AG08395 (cell line): ENCODE measurements at regions not wholly inside any gene's neighbourhood (a gene's known extent, or its start where the extent isn't known, plus 50 kb on each side); places are given as distances from the start of the nearest gene placed in this dataset.
"Not testable (repeated sequence)": the region's sequence is repeated elsewhere in the genome, so short reads cannot be mapped to it uniquely, and the experiment has no call there.

ENCODE experiments used
- DNase-seq: peaks from one replicate; pipeline ENCODE4 v3.0.0; 2012; ENCODE audit warnings: mixed read lengths, low spot score

- no peak for DNase-seq
These were observed 185.4 kb downstream of the IGLL1 start for GRCh38 chr22:23394525-23395326.

GRCh38 chr22:23393721-23394320, 186.3 kb downstream of the IGLL1 start:
- DNase-seq: no peak

- DNase-seq: not testable (repeated sequence)
These were observed 186.9 kb downstream of the IGLL1 start for GRCh38 chr22:23393199-23393598.

DNA sequence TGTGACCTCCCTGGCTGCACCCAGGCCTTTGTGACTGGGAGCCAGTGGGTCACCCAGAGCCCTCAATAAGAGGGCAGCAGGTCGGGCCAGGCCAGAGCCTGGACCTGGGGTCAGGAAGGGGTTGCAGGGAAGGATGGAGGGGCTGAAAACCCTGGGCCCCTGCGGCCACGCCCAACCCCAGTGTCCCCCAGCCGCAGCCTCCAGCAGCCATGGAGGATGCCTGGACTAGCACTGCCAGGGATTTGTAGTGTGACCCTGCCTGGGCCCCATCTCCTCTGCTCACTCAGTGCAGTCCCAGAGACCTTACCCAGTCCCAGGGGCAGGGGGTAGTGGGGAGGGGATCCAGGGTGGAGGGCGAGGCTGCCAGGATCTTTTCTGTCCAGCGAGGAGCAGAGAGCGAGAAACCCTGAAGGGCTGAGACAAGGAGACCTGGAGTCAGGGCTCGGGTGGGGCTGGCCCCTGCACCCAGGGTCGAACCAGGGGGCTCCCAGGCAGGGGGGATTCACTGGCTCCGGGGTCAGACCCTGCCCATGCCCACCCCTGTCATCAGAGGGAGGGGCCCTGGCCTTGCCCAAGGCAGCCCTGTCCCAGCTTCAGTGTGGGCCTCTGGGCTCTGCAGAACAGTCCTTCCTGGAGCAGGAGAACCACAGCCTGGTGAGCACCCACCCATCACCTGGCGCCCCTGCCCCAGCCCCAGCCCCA, 187.5 kb downstream of the IGLL1 start:
- DNase-seq: no peak

GRCh38 chr22:23391022-23391421, 189.1 kb downstream of the IGLL1 start:
- no peak for DNase-seq

DNA sequence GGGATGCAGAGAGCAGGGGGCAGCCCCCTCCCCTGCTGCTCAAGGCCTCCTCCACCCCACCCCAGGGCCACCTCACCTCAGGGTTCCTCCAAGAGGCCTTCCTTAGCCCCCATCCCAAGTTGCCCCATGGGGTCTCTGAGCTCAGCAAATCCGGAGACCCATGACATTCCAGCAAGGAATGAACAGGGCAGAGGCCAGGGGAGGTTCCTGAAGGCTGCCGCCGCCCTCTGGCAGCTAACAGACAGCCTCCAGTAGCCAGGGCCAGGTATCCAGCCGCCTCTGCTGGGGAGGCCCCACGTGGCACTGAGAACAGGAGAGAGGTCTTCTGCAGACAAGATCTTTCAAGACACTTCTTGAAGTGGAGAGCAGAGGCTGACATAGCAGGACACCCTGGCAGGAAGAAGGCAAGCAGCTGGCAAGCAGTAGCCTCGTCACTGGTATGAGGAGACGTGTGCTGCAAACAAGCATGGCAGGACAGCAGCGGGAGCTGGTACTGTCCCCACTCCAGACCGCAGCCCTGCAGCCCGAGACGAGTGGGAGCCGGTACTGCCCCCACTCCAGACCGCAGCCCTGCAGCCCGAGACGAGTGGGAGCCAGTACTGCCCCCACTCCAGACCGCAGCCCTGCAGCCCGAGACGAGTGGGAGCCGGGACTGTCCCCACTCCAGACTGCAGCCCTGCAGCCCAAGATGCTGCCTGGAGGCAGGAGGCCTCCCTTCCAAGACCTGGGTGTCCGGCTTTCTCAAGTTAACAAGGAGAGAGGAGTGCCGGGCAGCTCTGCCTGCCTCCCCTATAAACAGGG, 190.6 kb downstream of the IGLL1 start:
- no peak for DNase-seq

DNA sequence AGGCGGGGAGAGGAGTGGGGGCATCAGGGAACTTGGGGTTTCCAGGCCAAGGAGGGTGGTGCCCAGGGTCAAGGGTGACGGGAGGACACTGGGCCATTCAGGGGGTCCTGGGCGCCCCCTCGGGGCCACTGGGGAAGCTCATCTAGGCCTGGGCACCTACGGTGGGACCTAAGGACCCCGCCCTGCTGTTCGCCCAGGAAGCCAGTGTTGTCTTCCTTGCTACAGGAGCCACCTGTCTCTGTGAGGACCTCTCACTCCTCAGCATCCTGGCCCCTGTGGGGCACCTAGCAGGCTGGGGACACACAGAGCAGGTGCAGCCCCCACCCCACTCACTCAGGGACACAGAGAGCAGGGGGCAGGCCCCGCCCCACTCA, 191.6 kb downstream of the IGLL1 start:
- no peak for DNase-seq

GRCh38 chr22:23387827-23388516, 192.1 kb downstream of the IGLL1 start:
- DNase-seq: no peak

GRCh38 chr22:23386822-23387580, 193.1 kb downstream of the IGLL1 start:
- DNase-seq: no peak

- DNase-seq: peak; percentile 91
These were observed 194.1 kb downstream of the IGLL1 start for GRCh38 chr22:23385678-23386631.

GRCh38 chr22:23384923-23385677, 195.0 kb downstream of the IGLL1 start:
- DNase-seq: no peak

DNA sequence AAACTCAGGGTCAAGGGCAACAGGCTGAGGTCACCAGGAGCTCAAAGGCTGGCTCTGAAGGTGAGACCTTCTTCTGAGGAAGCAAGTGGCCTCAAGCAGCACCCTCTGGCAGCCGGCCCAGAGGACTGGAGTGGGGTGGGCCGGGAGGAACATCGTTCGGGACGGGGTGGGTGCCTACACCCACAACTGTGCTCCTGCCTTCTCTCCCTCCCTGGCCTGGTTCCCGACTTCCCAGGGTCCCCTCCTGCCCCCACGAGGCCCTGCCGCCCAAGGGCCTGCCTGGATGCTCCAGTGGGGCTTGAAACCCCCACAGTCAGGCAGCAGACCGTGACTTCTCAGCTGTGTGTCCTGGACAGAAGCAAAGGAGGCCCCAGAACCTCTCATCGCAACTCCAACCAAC, 195.7 kb downstream of the IGLL1 start:
- DNase-seq: no peak

- DNase-seq: no peak
These were observed 196.4 kb downstream of the IGLL1 start for GRCh38 chr22:23383491-23384361.

GRCh38 chr22:23382428-23383218, 197.5 kb downstream of the IGLL1 start:
- no peak for DNase-seq

DNA sequence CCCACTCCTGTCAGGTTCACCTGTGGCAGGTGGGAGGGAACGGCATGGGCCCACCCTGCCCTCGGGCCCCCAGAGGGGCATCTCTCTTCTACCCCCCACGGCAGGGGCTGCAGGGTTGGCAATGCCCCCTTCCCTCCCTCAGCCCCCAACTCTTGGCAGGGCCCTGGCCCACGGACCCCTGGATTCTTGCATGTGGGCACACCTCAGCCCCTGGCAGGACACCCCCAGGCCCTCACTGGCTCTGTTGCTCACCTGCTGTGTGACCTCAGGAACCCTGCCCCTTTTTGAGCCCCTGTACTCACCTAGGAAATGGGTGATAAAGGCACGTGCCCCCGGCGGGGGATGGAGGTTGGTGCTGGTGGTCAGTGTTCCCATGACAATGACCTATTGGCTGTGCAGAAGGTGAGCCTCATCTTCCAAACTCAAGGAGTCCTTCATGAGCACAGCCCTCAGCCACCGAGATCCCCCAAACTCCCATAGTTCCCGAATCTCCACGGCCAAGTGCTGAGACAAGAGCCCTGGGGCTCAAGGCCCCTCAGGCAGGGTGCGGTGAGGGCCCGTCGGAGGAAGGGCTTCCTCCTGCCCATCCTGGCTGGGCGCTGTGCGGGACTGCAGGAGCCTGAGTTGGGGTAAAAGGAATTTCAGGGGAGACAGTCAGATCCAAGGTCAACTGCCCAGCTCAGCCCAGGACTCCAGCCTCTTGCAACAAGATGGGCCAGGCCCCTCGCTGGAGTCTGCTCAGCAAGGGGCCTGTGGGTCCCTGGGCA, 198.2 kb downstream of the IGLL1 start:
- no peak for DNase-seq

- no peak for DNase-seq
These were observed 199.2 kb downstream of the IGLL1 start for GRCh38 chr22:23380911-23381310.

DNA sequence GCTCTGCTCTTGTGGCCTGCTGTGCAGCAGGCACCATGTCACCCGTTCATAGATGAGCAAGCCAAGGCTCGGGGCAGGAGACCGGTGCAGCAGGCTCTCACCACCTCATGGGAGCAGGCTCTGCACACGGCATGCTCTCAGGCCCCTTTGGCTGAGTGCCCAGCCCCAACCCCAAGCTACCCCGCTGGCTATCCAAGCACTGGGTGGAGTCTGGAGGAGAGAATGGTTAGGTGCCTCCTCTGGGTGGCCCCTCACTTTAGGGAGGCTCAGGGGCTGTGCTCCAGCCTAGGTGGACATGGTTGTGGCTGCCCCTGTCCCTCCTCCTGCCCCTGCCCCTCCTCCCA, 199.9 kb downstream of the IGLL1 start:
- DNase-seq: no peak
